ENCODE measurements at regions not wholly inside any gene's neighbourhood (a gene's known extent, or its start where the extent isn't known, plus 50 kb on each side); places are given as distances from the start of the nearest gene placed in this dataset.
"Not testable (repeated sequence)": the region's sequence is repeated elsewhere in the genome, so short reads cannot be mapped to it uniquely, and the experiment has no call there.

GRCh38 chr4:118574251-118574913, 110.8 kb upstream of the METTL14 start:
- H4K91ac ChIP-seq (replicated peaks; ENCODE audit: insufficient read length, low read length); H3K23ac ChIP-seq (ENCODE audit: insufficient read length); H3K4me2 ChIP-seq (ENCODE audit: insufficient read depth in 1 of 2, low read depth in 2 of 2, low read length in 2 of 2); H3K56ac ChIP-seq (replicated peaks; ENCODE audit: insufficient read length, low read depth, low read length); H3K4me1 ChIP-seq (replicated peaks in 1 of 4; ENCODE audit: control insufficient read depth in 3 of 4, insufficient read depth in 4 of 4, low read length in 3 of 4); H3K4ac ChIP-seq (replicated peaks; ENCODE audit: insufficient read length, low read depth, low read length); H2AFZ ChIP-seq (ENCODE audit: low read length); H4K8ac ChIP-seq (ENCODE audit: extremely low read depth, insufficient read depth, low read length); DNase-seq (ENCODE audit: low read depth in 1 of 2, low spot score in 2 of 2); H3K23me2 ChIP-seq (ENCODE audit: low read depth, low read length); H3K27ac ChIP-seq (ENCODE audit: low read depth, low read length); H2AK5ac ChIP-seq (ENCODE audit: low read depth, low read length); H2BK15ac ChIP-seq (ENCODE audit: low read length); H3K79me2 ChIP-seq (ENCODE audit: control insufficient read depth in 1 of 2, insufficient read depth in 2 of 2, low read length in 2 of 2); H3K9me3 ChIP-seq (ENCODE audit: insufficient read depth in 2 of 2, low read depth in 1 of 2, low read length in 1 of 2); H2BK5ac ChIP-seq (ENCODE audit: low read depth, low read length); H3K14ac ChIP-seq (ENCODE audit: insufficient read length); CTCF ChIA-PET (ENCODE audit: partially characterized antibody); H2BK20ac ChIP-seq (ENCODE audit: low read length); H4K20me1 ChIP-seq (replicated peaks in 1 of 2; ENCODE audit: control insufficient read depth in 1 of 2, insufficient read depth in 2 of 2, low read length in 2 of 2); H3K36me3 ChIP-seq (ENCODE audit: control insufficient read depth in 2 of 4, insufficient read depth in 4 of 4, low read length in 3 of 4); H2BK12ac ChIP-seq (ENCODE audit: low read depth, low read length); H3K18ac ChIP-seq (ENCODE audit: extremely low read depth, low read length); H4K5ac ChIP-seq (ENCODE audit: insufficient read length, low read depth, low read length); H3K79me1 ChIP-seq (ENCODE audit: low read depth, low read length); FAIRE-seq; H2BK120ac ChIP-seq (replicated peaks; ENCODE audit: low read depth, low read length); H3K4me3 ChIP-seq (ENCODE audit: extremely low read depth in 1 of 4, insufficient read depth in 2 of 4, low read depth in 3 of 4, low read length in 4 of 4); H3K9ac ChIP-seq (replicated peaks in 1 of 4; ENCODE audit: extremely low read depth in 1 of 4, low read depth in 3 of 4, low read length in 3 of 4); H3K27me3 ChIP-seq (replicated peaks in 1 of 4; ENCODE audit: control insufficient read depth in 3 of 4, extremely low read depth in 1 of 4, insufficient read depth in 3 of 4, low read length in 3 of 4); POLR2A ChIA-PET (ENCODE audit: partially characterized antibody): not testable (repeated sequence)
- WGBS, 2 experiments (ENCODE audit: extremely low coverage in 1 of 2, insufficient coverage in 1 of 2, insufficient read length in 1 of 2, insufficient replicate concordance in 2 of 2, low coverage in 1 of 2, low lambda C conversion rate in 2 of 2, missing lambda C conversion rate in 1 of 2) = 77% methylated on average over 3 of the region's 3 CpGs; no CpG with 5 or more reads in 1 of the 2 experiments

GRCh38 chr4:118575057-118575456, 110.1 kb upstream of the METTL14 start:
- H3K14ac ChIP-seq (ENCODE audit: insufficient read length); H4K5ac ChIP-seq (ENCODE audit: insufficient read length, low read depth, low read length); H2AFZ ChIP-seq (ENCODE audit: low read length); H3K79me1 ChIP-seq (ENCODE audit: low read depth, low read length); H3K36me3 ChIP-seq (ENCODE audit: control insufficient read depth in 2 of 4, insufficient read depth in 4 of 4, low read length in 3 of 4); CTCF ChIA-PET (ENCODE audit: partially characterized antibody); H3K4ac ChIP-seq (replicated peaks; ENCODE audit: insufficient read length, low read depth, low read length); H2BK12ac ChIP-seq (ENCODE audit: low read depth, low read length); H2AK5ac ChIP-seq (ENCODE audit: low read depth, low read length); H2BK20ac ChIP-seq (ENCODE audit: low read length); H4K8ac ChIP-seq (ENCODE audit: extremely low read depth, insufficient read depth, low read length); H3K4me2 ChIP-seq (ENCODE audit: insufficient read depth in 1 of 2, low read depth in 2 of 2, low read length in 2 of 2); H4K91ac ChIP-seq (replicated peaks; ENCODE audit: insufficient read length, low read length); H3K9ac ChIP-seq (replicated peaks in 1 of 4; ENCODE audit: extremely low read depth in 1 of 4, low read depth in 3 of 4, low read length in 3 of 4); H3K27me3 ChIP-seq (replicated peaks in 1 of 4; ENCODE audit: control insufficient read depth in 3 of 4, extremely low read depth in 1 of 4, insufficient read depth in 3 of 4, low read length in 3 of 4); H4K20me1 ChIP-seq (replicated peaks in 1 of 2; ENCODE audit: control insufficient read depth in 1 of 2, insufficient read depth in 2 of 2, low read length in 2 of 2); DNase-seq (ENCODE audit: low read depth in 1 of 2, low spot score in 2 of 2); H3K9me3 ChIP-seq (ENCODE audit: insufficient read depth in 2 of 2, low read depth in 1 of 2, low read length in 1 of 2); H3K23me2 ChIP-seq (ENCODE audit: low read depth, low read length); H2BK5ac ChIP-seq (ENCODE audit: low read depth, low read length); POLR2A ChIA-PET (ENCODE audit: partially characterized antibody); H3K79me2 ChIP-seq (ENCODE audit: control insufficient read depth in 1 of 2, insufficient read depth in 2 of 2, low read length in 2 of 2); FAIRE-seq; H2BK120ac ChIP-seq (replicated peaks; ENCODE audit: low read depth, low read length); H3K56ac ChIP-seq (replicated peaks; ENCODE audit: insufficient read length, low read depth, low read length); H3K4me1 ChIP-seq (replicated peaks in 1 of 4; ENCODE audit: control insufficient read depth in 3 of 4, insufficient read depth in 4 of 4, low read length in 3 of 4); H3K27ac ChIP-seq (ENCODE audit: low read depth, low read length); H3K23ac ChIP-seq (ENCODE audit: insufficient read length); H3K18ac ChIP-seq (ENCODE audit: extremely low read depth, low read length); H3K4me3 ChIP-seq (ENCODE audit: extremely low read depth in 1 of 4, insufficient read depth in 2 of 4, low read depth in 3 of 4, low read length in 4 of 4); H2BK15ac ChIP-seq (ENCODE audit: low read length): not testable (repeated sequence)
- 83% methylated on average over 1 of the region's 1 CpG; no CpG with 5 or more reads in 1 of the 2 experiments for WGBS, 2 experiments (ENCODE audit: extremely low coverage in 1 of 2, insufficient coverage in 1 of 2, insufficient read length in 1 of 2, insufficient replicate concordance in 2 of 2, low coverage in 1 of 2, low lambda C conversion rate in 2 of 2, missing lambda C conversion rate in 1 of 2)
